K562 (cell line): ENCODE measurements at regions not wholly inside any gene's neighbourhood (a gene's known extent, or its start where the extent isn't known, plus 50 kb on each side); places are given as distances from the start of the nearest gene placed in this dataset.

Experiments
- FOXA3 ChIP-seq, 2 experiments: fragments of 450-650 bp in 1 of 2; sonication (generic) in 1 of 2; formaldehyde crosslinking; IDR thresholded peaks in 1 of 2; conservative IDR thresholded peaks in 1 of 2; 2 replicates each; pipeline versions ENCODE4 v1.4.0 to v1.8.0; 2020 to 2022; ENCODE audit warnings: mild to moderate bottlenecking in 2 of 2, missing genetic modification reagents in 1 of 2
- KLF1 ChIP-seq: fragments of 450-650 bp; IDR thresholded peaks from 2 replicates; pipeline ENCODE4 v1.6.1; 2016; ENCODE audit warnings: missing genetic modification characterization, missing compliant biosample characterization
- SIN3A ChIP-seq, 2 experiments: fragments of 150-350 bp in 1 of 2; IDR thresholded peaks; 2 replicates each; pipeline ENCODE4 v1.6.1; 2011 to 2016; ENCODE audit warnings: borderline replicate concordance in 2 of 2, low read depth in 2 of 2, low read length in 2 of 2, mild to moderate bottlenecking in 2 of 2, moderate library complexity in 2 of 2; ENCODE audit not compliant: control insufficient read depth in 1 of 2
- TAF1 ChIP-seq: IDR thresholded peaks from 2 replicates; pipeline ENCODE4 v1.6.1; 2011; ENCODE audit warnings: mild to moderate bottlenecking, low read length, moderate library complexity; ENCODE audit not compliant: insufficient read depth, control insufficient read depth, severe bottlenecking; ENCODE audit errors: extremely low read depth
- TF ChIP-seq, protein P1 (sequence below): sonication (generic); formaldehyde crosslinking; IDR thresholded peaks from 2 replicates; pipeline ENCODE4 v1.5.0; 2020; ENCODE audit warnings: missing genetic modification reagents
- TF ChIP-seq, protein P2 (sequence below), 3 experiments: IDR thresholded peaks in 2 of 3; conservative IDR thresholded peaks in 1 of 3; 2 replicates each; pipeline ENCODE4 v1.5.1; 2011 to 2012; ENCODE audit warnings: low read length in 3 of 3, mild to moderate bottlenecking in 3 of 3, control low read depth in 2 of 3, improper control_type of control experiment in 1 of 3, inconsistent platforms in 1 of 3, low read depth in 1 of 3, mixed read lengths in 1 of 3, moderate library complexity in 1 of 3; ENCODE audit not compliant: insufficient read depth in 2 of 3
- TF ChIP-seq, protein P3 (sequence below): sonication (generic); formaldehyde crosslinking; IDR thresholded peaks from 2 replicates; pipeline ENCODE4 v1.9.0; 2022; ENCODE audit warnings: mild to moderate bottlenecking, missing genetic modification reagents

DNA sequence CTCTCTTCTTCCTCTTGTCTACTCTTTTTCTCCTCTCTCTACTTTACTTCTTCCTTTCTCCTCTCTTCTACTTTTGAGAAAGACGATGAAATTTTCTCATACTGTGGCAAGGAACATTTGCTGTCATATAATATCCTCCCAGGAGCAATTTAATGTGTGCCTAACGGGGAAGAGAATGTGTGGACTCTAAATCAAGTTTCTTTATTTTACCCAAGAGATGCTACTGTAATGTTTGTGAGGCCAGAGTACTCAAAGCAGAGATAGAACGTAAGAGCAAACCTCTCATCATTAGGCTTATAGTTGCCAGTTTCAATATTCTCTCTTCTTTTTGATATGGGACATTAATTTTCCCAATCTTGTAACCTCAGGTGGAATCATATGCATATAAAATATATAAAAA lies 801.4 kb downstream of the BCKDHB start:
- TF ChIP-seq, protein P1, sequence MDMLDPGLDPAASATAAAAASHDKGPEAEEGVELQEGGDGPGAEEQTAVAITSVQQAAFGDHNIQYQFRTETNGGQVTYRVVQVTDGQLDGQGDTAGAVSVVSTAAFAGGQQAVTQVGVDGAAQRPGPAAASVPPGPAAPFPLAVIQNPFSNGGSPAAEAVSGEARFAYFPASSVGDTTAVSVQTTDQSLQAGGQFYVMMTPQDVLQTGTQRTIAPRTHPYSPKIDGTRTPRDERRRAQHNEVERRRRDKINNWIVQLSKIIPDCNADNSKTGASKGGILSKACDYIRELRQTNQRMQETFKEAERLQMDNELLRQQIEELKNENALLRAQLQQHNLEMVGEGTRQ (CRISPR knock-in tag): no peak
- TF ChIP-seq TAF1 (no peak), FOXA3 (CRISPR knock-in tag; conservative IDR thresholded peaks at IDR 0.05 in 1 of 2, IDR thresholded peaks at IDR 0.05 in 1 of 2) (no peak), SIN3A (IDR thresholded peaks at IDR 0.05; ENCODE audit: borderline replicate concordance in 2 of 2, control insufficient read depth in 1 of 2, low read depth in 2 of 2, low read length in 2 of 2) (no peak), KLF1 (no peak)
- TF ChIP-seq, protein P2, sequence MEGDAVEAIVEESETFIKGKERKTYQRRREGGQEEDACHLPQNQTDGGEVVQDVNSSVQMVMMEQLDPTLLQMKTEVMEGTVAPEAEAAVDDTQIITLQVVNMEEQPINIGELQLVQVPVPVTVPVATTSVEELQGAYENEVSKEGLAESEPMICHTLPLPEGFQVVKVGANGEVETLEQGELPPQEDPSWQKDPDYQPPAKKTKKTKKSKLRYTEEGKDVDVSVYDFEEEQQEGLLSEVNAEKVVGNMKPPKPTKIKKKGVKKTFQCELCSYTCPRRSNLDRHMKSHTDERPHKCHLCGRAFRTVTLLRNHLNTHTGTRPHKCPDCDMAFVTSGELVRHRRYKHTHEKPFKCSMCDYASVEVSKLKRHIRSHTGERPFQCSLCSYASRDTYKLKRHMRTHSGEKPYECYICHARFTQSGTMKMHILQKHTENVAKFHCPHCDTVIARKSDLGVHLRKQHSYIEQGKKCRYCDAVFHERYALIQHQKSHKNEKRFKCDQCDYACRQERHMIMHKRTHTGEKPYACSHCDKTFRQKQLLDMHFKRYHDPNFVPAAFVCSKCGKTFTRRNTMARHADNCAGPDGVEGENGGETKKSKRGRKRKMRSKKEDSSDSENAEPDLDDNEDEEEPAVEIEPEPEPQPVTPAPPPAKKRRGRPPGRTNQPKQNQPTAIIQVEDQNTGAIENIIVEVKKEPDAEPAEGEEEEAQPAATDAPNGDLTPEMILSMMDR (IDR thresholded peaks at IDR 0.05 in 2 of 3, conservative IDR thresholded peaks at IDR 0.05 in 1 of 3; ENCODE audit: insufficient read depth in 2 of 3, low read depth in 1 of 3, low read length in 3 of 3): no peak
- TF ChIP-seq, protein P3, sequence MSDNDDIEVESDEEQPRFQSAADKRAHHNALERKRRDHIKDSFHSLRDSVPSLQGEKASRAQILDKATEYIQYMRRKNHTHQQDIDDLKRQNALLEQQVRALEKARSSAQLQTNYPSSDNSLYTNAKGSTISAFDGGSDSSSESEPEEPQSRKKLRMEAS: no peak
